ENCODE measurements at regions not wholly inside any gene's neighbourhood (a gene's known extent, or its start where the extent isn't known, plus 50 kb on each side); places are given as distances from the start of the nearest gene placed in this dataset.

GRCh38 chr3:153578046-153578445 is 416.0 kb downstream of the RAP2B start (continued):
- no peak for TF ChIP-seq ZNF425 (CRISPR knock-in tag; conservative IDR thresholded peaks at IDR 0.05)

- Mint-ChIP-seq H3K27ac (no peak overlapping the region), H3K4me1 (no peaks in the 10 kb centered on the region), H3K27me3 (ENCODE audit: low read depth) (no peaks in the 10 kb centered on the region; the same call in 1 of the 2 replicates), H3K36me3 (peaks cover 5% of the 10 kb centered on the region), H3K9me3 (peaks cover 14% of the 10 kb centered on the region), H3K4me3 (no peak overlapping the region)
- ChIA-PET POLR2A (no interaction called here), CTCF (no interaction called here)
- no peak for TF ChIP-seq HMGXB4 (CRISPR knock-in tag; IDR thresholded peaks at IDR 0.05)
- TF ChIP-seq JUN (CRISPR knock-in tag; IDR thresholded peaks at IDR 0.05): no peak
- TF ChIP-seq FOXP1 (CRISPR knock-in tag; IDR thresholded peaks at IDR 0.05; ENCODE audit: borderline replicate concordance): no peak
- no peak for TF ChIP-seq TEAD4 (CRISPR knock-in tag; IDR thresholded peaks at IDR 0.05)
- no peak for TF ChIP-seq AFF4 (CRISPR knock-in tag; IDR thresholded peaks at IDR 0.05; ENCODE audit: borderline replicate concordance)
- no peak for TF ChIP-seq TCF7 (CRISPR knock-in tag; IDR thresholded peaks at IDR 0.05; ENCODE audit: low read depth)
- no peak for TF ChIP-seq GRHL2 (CRISPR knock-in tag; IDR thresholded peaks at IDR 0.05; ENCODE audit: insufficient replicate concordance, severe bottlenecking)
- no peak for TF ChIP-seq MYBL2 (CRISPR knock-in tag; IDR thresholded peaks at IDR 0.05)
- no peak for TF ChIP-seq ZNF532 (CRISPR knock-in tag; IDR thresholded peaks at IDR 0.05; ENCODE audit: borderline replicate concordance)
- TF ChIP-seq MXD4 (CRISPR knock-in tag; IDR thresholded peaks at IDR 0.05; ENCODE audit: borderline replicate concordance): no peak
- TF ChIP-seq ELF4 (CRISPR knock-in tag; IDR thresholded peaks at IDR 0.05; ENCODE audit: low read depth): no peak
- TF ChIP-seq ATF3 (CRISPR knock-in tag; conservative IDR thresholded peaks at IDR 0.05): no peak
- no peak for TF ChIP-seq PRDM15 (CRISPR knock-in tag; IDR thresholded peaks at IDR 0.05)
- no peak for TF ChIP-seq CBFB (CRISPR knock-in tag; IDR thresholded peaks at IDR 0.05; ENCODE audit: low read depth)
- DNase-seq (ENCODE audit: low spot score): no peak
- ATAC-seq: no peak
Observed at GRCh38 chr3:153590051-153590450, 428.0 kb downstream of the RAP2B start.

Measured in WTC11 (cell line).